Colon (tissue), 2 donors: ENCODE measurements at regions not wholly inside any gene's neighbourhood (a gene's known extent, or its start where the extent isn't known, plus 50 kb on each side); places are given as distances from the start of the nearest gene placed in this dataset.
"Not testable (repeated sequence)": the region's sequence is repeated elsewhere in the genome, so short reads cannot be mapped to it uniquely, and the experiment has no call there.

Experiments used
- FAIRE-seq: peaks from 2 replicates; lab custom pipeline; 2012; peaks lifted over from hg19 to GRCh38; lab: Jason Lieb, UNC
- donor health status: control.
- donor health status: control.

GRCh38 chr6:155913816-155914215 lies 458.2 kb upstream of the NOX3 start:
- FAIRE-seq: no peak

- no peak for FAIRE-seq
These were observed 454.1 kb upstream of the NOX3 start for GRCh38 chr6:155909710-155910109.

GRCh38 chr6:155895641-155896040 lies 440.0 kb upstream of the NOX3 start:
- no peak for FAIRE-seq

- no peak for FAIRE-seq
These were observed 439.1 kb upstream of the NOX3 start for GRCh38 chr6:155894758-155895157.

GRCh38 chr6:155894262-155894661 lies 438.6 kb upstream of the NOX3 start:
- FAIRE-seq: no peak

- no peak for FAIRE-seq
These were observed 434.8 kb upstream of the NOX3 start for GRCh38 chr6:155890409-155890808.

GRCh38 chr6:155889410-155889809 lies 433.8 kb upstream of the NOX3 start:
- no peak for FAIRE-seq

- no peak for FAIRE-seq
These were observed 431.8 kb upstream of the NOX3 start for GRCh38 chr6:155887421-155887820.

- FAIRE-seq: no peak
These were observed 428.1 kb upstream of the NOX3 start for GRCh38 chr6:155883741-155884140.

- FAIRE-seq: no peak
These were observed 427.7 kb upstream of the NOX3 start for GRCh38 chr6:155883334-155883731.

GRCh38 chr6:155882527-155883333 lies 427.1 kb upstream of the NOX3 start:
- no peak for FAIRE-seq

GRCh38 chr6:155881826-155882526 lies 426.3 kb upstream of the NOX3 start:
- FAIRE-seq: no peak

GRCh38 chr6:155880900-155881299 lies 425.3 kb upstream of the NOX3 start:
- FAIRE-seq: no peak

GRCh38 chr6:155872961-155873360 lies 417.3 kb upstream of the NOX3 start:
- no peak for FAIRE-seq

- no peak for FAIRE-seq
These were observed 412.0 kb upstream of the NOX3 start for GRCh38 chr6:155867682-155868081.

- FAIRE-seq: not testable (repeated sequence)
These were observed 411.2 kb upstream of the NOX3 start for GRCh38 chr6:155866676-155867390.

GRCh38 chr6:155861821-155862220 lies 406.2 kb upstream of the NOX3 start:
- no peak for FAIRE-seq

- not testable (repeated sequence) for FAIRE-seq
These were observed 403.3 kb upstream of the NOX3 start for GRCh38 chr6:155858906-155859305.

- FAIRE-seq: no peak
These were observed 399.1 kb upstream of the NOX3 start for GRCh38 chr6:155854787-155855186.

GRCh38 chr6:155853011-155853410 lies 397.4 kb upstream of the NOX3 start:
- FAIRE-seq: no peak

- FAIRE-seq: no peak
These were observed 394.8 kb upstream of the NOX3 start for GRCh38 chr6:155850408-155850841.

- FAIRE-seq: no peak
These were observed 392.1 kb upstream of the NOX3 start for GRCh38 chr6:155847711-155848110.

- no peak for FAIRE-seq
These were observed 381.8 kb upstream of the NOX3 start for GRCh38 chr6:155837474-155837873.
